ENCODE measurements at regions not wholly inside any gene's neighbourhood (a gene's known extent, or its start where the extent isn't known, plus 50 kb on each side); places are given as distances from the start of the nearest gene placed in this dataset.
"Not testable (repeated sequence)": the region's sequence is repeated elsewhere in the genome, so short reads cannot be mapped to it uniquely, and the experiment has no call there.

DNA sequence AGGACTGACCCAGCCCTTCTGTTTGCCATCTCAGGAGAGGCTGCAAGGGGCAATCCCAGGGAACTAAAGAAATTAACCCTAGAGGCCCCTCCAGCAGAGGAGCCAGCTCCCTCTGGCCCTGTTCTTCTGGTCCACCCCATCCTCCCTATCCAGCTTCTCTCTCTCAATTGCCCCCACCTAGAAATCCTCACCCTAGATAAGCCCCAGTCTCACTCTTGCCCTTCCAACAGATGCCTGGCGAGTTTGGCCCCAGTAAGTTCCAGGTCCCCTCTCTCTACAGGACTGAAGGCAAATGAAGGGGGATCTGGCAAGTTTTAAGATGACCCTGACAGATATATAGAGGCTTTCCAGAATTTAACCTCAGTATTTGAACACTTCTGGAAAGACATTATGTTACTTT, 134.0 kb downstream of the THBS2 start:
- DNase-seq: no peak
- peaks cover 5% of the 10 kb centered on the region for H3K27me3 Mint-ChIP-seq (ENCODE audit: unreplicated experiment)
- H3K36me3 Mint-ChIP-seq (ENCODE audit: unreplicated experiment): no peaks in the 10 kb centered on the region
- H3K27ac Mint-ChIP-seq (ENCODE audit: unreplicated experiment): no peak overlapping the region
- H3K9me3 Mint-ChIP-seq (ENCODE audit: unreplicated experiment): no peaks in the 10 kb centered on the region
- TF ChIP-seq, protein P1, sequence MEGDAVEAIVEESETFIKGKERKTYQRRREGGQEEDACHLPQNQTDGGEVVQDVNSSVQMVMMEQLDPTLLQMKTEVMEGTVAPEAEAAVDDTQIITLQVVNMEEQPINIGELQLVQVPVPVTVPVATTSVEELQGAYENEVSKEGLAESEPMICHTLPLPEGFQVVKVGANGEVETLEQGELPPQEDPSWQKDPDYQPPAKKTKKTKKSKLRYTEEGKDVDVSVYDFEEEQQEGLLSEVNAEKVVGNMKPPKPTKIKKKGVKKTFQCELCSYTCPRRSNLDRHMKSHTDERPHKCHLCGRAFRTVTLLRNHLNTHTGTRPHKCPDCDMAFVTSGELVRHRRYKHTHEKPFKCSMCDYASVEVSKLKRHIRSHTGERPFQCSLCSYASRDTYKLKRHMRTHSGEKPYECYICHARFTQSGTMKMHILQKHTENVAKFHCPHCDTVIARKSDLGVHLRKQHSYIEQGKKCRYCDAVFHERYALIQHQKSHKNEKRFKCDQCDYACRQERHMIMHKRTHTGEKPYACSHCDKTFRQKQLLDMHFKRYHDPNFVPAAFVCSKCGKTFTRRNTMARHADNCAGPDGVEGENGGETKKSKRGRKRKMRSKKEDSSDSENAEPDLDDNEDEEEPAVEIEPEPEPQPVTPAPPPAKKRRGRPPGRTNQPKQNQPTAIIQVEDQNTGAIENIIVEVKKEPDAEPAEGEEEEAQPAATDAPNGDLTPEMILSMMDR (IDR thresholded peaks at IDR 0.05; ENCODE audit: partially characterized antibody, unreplicated experiment): no peak
- peaks cover 16% of the 10 kb centered on the region for H3K4me1 Mint-ChIP-seq (ENCODE audit: low read depth, unreplicated experiment)
- no peak overlapping the region for H3K4me3 Mint-ChIP-seq (ENCODE audit: unreplicated experiment)

DNA sequence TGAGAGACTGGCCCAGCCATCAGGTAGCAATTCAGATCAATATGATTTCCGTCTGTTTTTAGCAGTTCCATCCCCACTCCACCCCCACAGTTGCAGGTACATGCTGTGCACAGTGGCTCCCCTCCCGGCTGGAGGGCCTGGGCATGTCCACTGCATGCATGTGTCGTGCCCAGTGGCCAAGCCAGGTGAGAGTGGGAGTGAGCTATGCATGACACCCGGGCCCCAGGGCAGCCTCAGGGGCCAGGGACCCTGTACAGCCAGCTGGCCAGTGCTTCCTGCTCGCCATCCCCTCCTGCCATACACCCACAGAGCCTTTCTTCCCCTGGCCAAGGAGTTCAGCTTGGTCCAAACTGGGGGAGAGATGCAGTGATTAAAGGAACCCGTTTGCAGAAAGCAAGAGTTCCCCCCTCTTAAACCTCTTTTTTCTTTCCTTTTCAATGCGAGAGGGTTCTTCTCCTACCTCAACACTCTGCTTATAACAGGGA, 135.3 kb downstream of the THBS2 start:
- H3K9me3 Mint-ChIP-seq (ENCODE audit: unreplicated experiment): no peaks in the 10 kb centered on the region
- H3K27me3 Mint-ChIP-seq (ENCODE audit: unreplicated experiment): peaks cover 5% of the 10 kb centered on the region
- no peak overlapping the region for H3K27ac Mint-ChIP-seq (ENCODE audit: unreplicated experiment)
- no peak for DNase-seq
- TF ChIP-seq, protein P1 (IDR thresholded peaks at IDR 0.05; ENCODE audit: partially characterized antibody, unreplicated experiment): no peak
- H3K36me3 Mint-ChIP-seq (ENCODE audit: unreplicated experiment): no peaks in the 10 kb centered on the region
- peaks cover 16% of the 10 kb centered on the region for H3K4me1 Mint-ChIP-seq (ENCODE audit: low read depth, unreplicated experiment)
- H3K4me3 Mint-ChIP-seq (ENCODE audit: unreplicated experiment): no peak overlapping the region

DNA sequence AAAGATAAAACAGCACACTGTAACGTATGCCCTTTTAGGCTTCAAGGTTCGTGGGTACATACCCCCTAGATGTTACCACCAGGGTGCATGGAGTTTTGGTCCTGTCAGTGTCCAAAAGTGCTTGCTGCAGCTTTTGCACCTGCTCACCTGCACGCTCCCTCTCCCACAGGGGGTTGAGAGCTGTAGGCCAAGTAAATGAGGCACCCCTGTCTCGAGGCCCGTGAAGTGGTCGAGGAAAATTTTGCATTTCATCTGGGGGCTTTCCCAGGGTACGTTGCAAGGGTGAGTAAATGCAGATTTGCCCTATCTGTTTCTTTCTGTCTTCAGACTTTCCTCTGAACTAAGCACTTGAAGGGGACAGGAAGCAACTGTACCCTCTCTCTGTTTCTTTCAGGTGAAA, 136.0 kb downstream of the THBS2 start:
- peaks cover 16% of the 10 kb centered on the region for H3K4me1 Mint-ChIP-seq (ENCODE audit: low read depth, unreplicated experiment)
- TF ChIP-seq, protein P1 (IDR thresholded peaks at IDR 0.05; ENCODE audit: partially characterized antibody, unreplicated experiment): no peak
- H3K9me3 Mint-ChIP-seq (ENCODE audit: unreplicated experiment): no peaks in the 10 kb centered on the region
- H3K27me3 Mint-ChIP-seq (ENCODE audit: unreplicated experiment): peaks cover 5% of the 10 kb centered on the region
- H3K27ac Mint-ChIP-seq (ENCODE audit: unreplicated experiment): no peak overlapping the region
- no peaks in the 10 kb centered on the region for H3K36me3 Mint-ChIP-seq (ENCODE audit: unreplicated experiment)
- H3K4me3 Mint-ChIP-seq (ENCODE audit: unreplicated experiment): no peak overlapping the region
- no peak for DNase-seq

DNA sequence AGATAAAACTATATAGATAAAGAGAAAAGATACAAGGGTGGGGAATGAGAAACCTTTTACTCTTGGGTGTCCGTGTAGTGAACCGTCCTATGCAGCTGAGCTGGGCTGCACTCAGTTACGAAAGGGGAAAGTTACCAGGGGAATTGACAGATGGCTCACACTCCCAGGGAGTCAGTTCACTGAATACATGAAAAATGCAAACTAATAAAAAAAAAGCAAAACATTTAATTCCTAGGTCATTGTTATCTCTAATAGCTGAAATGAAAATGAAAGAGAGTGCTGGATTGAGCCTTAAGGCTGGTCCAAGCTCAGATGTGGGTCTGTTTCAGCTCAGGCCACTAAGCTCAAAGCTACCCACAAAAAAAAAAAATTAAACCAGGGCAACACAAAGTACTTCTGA, 138.0 kb downstream of the THBS2 start:
- H3K4me1 Mint-ChIP-seq (ENCODE audit: low read depth, unreplicated experiment): peaks cover 16% of the 10 kb centered on the region
- no peaks in the 10 kb centered on the region for H3K9me3 Mint-ChIP-seq (ENCODE audit: unreplicated experiment)
- TF ChIP-seq, protein P1 (IDR thresholded peaks at IDR 0.05; ENCODE audit: partially characterized antibody, unreplicated experiment): no peak
- no peaks in the 10 kb centered on the region for H3K36me3 Mint-ChIP-seq (ENCODE audit: unreplicated experiment)
- no peak for DNase-seq
- H3K4me3 Mint-ChIP-seq (ENCODE audit: unreplicated experiment): peak overlapping the region; percentile 63
- H3K27me3 Mint-ChIP-seq (ENCODE audit: unreplicated experiment): peaks cover 5% of the 10 kb centered on the region
- H3K27ac Mint-ChIP-seq (ENCODE audit: unreplicated experiment): peak overlapping the region; percentile 86

DNA sequence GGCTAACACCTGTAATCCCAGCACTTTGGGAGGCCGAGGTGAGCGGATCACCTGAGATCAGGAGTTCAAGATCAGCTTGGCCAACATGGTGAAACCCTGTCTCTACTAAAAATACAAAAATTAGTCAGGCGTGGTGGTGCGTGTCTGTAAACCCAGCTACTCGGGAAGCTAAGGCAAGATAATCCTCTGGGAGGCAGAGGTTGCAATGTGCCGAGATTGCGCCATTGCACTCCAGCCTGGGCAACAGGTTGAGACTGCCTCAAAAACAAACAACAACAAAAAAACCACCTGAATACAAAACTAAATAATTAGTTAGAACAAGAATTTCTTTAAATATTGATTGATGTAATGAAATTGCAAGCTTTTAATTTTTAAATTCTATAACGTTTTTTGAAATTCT, 139.0 kb downstream of the THBS2 start:
- H3K27me3 Mint-ChIP-seq (ENCODE audit: unreplicated experiment); H3K27ac Mint-ChIP-seq (ENCODE audit: unreplicated experiment); H3K9me3 Mint-ChIP-seq (ENCODE audit: unreplicated experiment); H3K4me3 Mint-ChIP-seq (ENCODE audit: unreplicated experiment); H3K36me3 Mint-ChIP-seq (ENCODE audit: unreplicated experiment); DNase-seq: not testable (repeated sequence)
- H3K4me1 Mint-ChIP-seq (ENCODE audit: low read depth, unreplicated experiment): peaks cover 16% of the 10 kb centered on the region
